NCI-H187 (cell line): ENCODE measurements at regions not wholly inside any gene's neighbourhood (a gene's known extent, or its start where the extent isn't known, plus 50 kb on each side); places are given as distances from the start of the nearest gene placed in this dataset.
A peak's percentile ranks its signal among the peaks of the same experiment; 100 is the strongest.

ENCODE experiments used
- DNase-seq, 2 experiments: peaks; one replicate each; lab custom pipeline; 2025; lab: John Stamatoyannopoulos, UW

DNA sequence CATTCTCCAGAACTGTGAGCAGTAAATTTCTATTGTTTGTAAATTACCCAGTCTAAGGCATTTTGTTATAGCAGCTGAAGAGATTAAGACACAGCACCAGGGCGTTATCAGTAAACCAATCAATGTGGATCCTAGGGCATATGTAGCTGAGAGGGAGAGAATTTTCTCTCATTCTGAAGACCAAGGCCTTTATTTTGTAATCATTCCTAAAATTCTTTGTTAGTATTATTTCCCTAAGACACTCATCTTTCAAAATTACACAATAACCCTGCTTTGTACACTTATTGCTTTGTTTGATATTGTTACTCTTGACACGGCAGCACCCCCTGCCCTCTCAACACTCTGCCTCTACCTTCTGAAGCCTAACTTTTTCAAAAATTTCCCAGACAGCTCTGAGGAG is 419.1 kb downstream of the SLC4A3 start:
- DNase-seq, result no peak

DNA sequence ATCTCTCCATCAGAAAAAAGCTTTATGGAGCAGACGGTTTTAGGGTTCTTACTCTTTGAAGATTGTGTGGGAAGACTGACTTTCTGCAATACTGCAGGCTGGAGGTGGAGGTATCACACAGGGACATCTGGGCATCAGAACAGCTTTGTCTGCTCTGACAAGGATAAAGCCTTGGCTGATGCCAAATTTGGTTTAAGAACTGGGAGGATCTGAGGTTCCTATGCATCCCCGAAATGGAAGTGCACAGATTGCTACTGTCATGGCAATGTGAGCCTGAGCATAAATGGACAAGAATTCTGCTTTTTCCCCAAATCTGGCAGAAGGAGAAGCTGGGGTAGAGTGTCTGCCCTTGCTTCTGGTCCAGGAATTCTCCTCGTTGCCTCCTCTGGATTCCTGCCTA is 424.3 kb downstream of the SLC4A3 start:
- DNase-seq, result no peak

DNA sequence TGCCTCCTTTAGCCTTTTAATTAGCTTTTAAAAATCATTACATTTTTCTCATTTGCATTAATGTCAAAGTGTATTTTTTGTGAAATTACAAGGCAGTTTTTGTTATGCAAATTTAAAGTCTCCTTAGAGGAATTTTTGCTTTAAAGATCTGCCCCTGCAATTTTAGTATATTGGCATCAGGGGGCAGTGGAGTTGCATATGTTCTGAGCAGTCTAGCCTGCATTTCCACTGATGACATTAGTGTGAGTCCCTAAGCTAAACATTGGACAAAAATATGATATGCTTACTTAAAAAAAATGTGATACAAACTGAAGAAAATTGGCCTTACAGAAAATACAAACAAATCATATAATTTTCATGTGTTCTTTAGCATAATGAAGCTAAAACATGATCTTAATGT is 426.5 kb downstream of the SLC4A3 start:
- DNase-seq, result no peak

DNA sequence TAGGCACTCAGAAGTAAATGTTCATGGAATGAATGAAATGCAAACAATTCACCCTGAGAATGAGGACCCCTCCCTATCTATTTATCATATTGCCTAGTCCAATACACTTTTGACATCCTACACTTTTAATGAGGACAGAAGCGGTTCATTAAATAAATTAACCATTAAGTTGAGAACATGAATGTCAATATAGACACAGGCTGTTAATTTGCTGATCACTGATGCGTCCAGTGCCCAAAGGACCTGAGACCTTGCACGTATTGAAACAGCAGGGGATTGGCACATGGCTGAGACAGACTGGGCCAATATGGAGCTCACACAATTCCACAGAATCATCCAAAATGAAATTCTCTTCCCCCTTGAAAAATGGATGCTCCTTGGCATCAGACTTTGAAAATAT is 430.0 kb downstream of the SLC4A3 start:
- DNase-seq, result no peak

DNA sequence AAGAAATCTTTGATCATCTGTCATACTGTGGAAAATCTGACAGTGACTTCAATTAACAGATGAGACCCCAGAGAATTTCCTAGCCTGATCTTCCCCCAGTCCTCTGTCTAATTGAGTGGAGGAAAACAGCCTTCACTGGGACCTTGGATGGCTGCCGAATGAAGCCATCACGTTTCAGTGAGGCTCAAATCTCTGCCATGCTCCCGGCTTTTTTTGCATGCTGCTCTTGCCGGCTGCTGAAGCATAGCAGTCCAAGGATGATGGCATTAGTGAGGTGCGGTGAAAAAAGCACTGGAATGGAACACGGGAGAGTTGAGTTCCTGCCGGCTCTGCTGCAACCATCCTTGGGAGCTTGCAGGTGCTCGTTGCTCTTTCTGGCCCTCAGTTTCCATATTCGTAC is 430.5 kb downstream of the SLC4A3 start:
- no peak for DNase-seq

DNA sequence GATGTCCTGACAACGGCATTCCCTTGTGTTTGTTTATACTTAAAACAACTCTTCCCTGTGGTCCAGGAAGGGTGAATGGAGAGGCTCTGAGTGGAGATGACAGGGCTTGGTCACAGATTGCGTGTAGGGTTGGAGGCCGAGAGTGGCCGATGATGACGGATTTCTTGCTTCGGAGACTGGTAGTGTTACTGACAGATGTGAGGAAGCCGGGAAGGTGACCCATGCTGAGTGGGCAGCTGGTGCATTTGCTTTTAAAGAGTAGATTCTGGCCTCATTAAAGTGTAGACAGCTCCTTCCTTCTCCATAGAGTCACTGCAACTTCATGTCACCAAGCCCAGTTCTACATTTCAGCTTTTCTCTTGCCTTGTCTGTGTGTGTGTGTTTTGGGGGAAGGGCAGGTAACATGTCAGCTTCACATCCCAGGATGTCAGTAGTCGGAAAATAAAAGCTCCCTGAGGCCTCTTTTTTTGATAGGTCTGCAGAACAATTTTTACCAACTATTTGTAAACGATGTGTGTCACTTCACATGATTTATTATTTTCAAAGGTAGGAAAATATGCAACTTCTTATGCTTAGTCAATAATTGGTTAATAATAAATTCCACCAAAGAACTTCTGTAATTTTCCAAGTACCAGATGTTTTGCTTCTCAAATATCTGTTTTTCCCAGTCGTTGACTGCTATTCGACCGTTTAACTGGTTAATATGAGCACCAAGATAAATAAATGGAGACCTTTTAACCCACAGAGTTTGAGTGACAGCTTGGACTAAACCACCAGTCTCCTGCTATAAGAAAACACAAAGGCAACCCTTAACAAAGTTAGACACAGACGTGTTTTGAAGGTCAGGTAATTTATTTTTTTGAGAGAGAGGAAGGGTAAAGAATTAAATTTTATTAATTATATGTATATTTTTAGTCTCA is 436.9 kb downstream of the SLC4A3 start:
- no peak for DNase-seq

DNA sequence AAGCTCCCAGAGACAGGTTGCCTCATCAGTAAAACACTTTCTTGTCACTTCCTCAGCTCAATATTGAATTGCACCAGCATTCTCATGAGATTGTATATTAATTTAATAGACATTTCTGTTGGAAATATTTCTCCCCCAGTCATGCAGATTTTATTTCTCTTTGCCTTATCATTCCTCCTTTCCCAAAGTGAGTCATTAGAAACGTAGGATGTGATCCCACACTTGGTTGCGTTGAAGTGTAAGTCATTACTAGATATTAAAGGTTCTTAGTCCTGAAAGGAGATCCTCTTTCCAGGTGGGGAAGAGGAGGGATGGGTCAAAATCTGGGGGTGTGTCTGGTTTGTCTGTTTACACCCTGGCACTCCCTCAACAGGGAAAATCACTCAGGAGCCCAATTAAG is 438.2 kb downstream of the SLC4A3 start:
- DNase-seq, result no peak

DNA sequence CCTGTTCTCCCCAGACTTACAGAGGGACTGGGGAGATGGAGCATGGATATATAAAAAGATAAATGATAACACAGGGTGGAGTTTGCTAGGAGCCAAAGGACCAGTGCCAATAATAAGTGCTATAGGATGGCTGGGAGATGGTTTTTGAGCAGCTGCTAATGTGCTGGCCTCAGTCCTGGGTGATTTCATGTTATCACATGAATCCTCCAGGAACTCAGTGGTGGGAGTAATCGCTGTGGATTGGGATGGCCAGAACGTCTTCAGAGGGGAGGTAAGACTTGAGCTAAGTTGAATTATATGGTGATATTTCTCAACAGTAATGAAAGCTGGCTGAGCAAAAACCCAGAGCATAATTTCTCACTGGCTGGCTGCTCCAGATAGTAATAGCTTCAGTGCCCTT is 441.4 kb downstream of the SLC4A3 start:
- DNase-seq, result no peak

DNA sequence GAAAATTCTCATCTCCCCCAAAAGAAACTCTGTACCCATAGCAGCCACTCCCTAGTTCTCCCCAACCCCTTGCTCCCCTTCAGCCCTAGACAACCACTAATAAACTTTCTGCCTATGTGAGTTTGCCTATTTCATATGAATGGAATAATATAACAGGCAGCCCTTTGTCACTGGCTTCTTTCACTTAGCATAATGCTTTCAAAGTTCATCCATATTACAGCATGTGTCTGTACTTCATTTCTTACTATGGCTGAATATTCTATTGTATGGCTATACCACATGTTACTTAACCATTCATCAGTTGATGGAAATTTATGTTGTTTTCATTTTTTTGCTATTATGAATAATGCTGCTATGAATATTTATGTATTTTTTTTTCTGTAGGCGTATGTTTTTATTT is 442.9 kb downstream of the SLC4A3 start:
- DNase-seq, result no peak

DNA sequence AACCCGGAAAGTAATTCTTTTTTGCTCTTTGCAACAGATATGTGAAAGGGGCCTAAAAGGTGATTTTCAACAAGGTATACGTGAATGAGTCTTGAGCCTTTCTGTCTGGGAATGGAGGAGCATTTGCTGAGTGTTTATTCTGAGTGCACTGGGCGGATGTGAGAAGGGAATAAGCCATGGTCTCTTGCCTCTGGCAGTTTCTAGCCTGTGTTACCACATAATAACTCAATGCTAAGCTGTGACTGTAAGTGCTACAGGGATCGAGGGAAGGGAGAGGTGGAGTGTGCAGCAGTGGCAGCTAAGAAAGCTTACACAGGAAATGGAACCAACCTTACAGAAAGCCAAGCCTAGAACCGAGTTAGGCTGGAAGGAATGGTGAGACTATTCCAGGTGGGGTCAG is 444.3 kb downstream of the SLC4A3 start:
- no peak for DNase-seq

DNA sequence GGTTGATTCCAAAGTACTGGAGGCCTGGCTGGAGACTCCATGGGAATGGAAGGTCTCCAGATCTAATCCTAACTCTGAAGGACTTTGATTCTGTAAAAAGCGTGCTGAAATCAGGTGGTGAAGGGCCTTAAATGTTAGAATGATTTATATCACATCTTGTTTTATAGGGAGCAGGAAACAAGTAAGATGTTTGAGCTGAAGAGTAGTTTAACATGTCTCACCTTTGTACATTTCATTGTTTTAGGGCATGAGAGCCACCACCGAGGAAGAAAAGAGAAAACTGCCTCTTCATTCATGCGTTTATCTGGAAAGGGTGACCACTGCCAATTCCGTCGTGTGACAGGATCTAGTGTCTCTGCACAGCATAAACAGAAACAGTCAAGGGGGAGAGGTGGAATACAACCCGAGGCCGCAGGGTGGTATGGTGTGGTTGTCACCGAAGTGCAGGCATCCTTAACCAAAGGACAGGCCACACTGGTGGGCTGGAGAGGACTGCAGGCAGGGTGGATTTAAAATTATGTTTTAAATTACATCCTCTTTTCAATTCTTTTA is 445.3 kb downstream of the SLC4A3 start:
- DNase-seq, result no peak

DNA sequence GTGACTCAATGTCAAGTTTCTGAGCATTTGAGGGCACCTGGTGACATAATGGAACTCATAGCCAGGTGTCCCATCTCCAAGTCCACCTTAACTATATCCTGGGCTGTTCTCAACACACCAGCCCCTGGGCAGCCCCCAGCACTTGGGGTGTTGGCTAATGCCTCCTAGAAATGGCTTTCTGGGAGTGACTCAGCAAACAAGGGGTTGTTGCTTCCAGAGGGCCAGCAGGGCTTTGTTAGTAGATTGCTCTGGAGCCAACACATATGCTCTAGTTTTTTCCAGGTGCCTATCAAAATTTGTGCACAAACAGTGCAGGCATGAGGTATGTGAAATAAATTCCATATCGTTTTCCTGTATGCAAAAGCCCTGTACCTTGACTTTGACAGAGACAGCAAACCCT is 448.4 kb downstream of the SLC4A3 start:
- no peak for DNase-seq

DNA sequence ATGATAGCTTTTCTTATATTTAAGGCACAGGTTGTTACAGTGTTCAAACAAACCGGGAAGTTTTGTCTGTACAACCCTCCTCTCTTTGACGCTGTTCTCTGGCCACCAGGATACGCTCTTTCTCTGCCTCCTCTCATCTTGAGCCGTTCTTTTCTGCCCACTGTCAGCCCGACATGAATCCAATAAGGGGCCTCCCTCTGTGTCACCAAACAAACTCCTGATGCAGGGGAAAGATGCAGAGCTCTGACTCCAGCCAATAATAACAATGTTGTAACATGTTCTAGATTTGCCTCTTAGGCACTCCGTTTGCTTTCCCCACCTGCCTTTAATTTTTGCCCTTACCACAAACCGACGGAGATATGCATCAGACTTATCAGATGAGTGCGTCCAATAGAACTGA is 449.3 kb downstream of the SLC4A3 start:
- no peak for DNase-seq

DNA sequence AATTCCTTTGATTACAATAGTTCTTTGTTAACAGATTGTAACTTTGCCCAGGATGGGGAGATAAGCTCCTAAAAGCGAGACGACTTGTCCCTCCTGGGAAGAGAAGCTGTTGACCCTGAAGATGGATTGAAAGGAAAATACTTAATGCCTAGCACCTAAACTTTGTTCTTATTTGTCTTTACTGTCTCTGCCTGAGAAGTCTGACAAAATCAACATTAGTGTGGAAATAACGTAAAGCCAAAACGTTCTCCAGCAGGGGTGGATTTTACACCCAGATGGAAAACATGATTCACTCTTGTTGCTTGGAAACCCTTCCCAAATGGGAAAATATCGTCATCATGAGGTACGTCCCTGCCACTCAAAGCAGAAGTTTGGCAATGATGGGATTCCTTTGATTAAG is 450.1 kb downstream of the SLC4A3 start:
- no peak for DNase-seq

DNA sequence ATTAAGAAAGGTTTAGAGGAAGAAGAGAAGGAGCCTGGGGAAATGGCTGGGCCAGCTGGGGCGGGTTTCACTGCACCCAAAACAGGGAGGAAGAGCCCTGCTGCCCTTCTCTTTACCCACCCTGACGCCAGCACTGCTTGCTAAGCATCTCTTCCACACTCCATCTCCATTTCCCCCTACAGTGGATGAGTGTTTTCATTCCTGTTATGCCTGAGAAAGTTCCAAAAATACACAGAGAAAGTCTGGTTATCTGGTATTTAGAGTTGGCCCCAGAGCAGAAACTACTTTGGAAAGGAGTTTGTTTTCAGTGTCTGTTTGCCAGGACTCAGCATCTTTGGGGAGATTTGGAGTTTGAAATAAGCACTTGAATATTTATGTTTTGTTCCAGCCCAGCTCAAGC is 451.0 kb downstream of the SLC4A3 start:
- DNase-seq, result no peak

DNA sequence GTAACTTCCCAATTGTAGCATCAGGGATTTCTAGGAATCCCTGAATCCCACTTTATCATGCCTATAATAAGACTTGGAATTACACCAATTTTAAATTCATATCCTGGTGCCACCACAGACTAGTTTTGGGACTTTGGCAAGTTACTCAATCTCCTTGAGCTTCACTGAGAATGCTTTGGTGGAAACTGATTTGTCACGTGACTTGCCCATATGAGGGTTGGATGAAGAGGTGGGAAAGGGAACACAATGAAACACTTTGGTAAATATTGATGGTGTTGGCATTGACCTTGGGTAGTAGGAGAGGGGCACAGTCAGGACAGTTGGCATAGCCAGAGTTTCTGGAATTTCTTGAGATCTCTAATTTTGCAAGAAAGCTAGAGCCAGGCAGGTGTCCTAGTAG is 452.2 kb downstream of the SLC4A3 start:
- DNase-seq, result no peak

DNA sequence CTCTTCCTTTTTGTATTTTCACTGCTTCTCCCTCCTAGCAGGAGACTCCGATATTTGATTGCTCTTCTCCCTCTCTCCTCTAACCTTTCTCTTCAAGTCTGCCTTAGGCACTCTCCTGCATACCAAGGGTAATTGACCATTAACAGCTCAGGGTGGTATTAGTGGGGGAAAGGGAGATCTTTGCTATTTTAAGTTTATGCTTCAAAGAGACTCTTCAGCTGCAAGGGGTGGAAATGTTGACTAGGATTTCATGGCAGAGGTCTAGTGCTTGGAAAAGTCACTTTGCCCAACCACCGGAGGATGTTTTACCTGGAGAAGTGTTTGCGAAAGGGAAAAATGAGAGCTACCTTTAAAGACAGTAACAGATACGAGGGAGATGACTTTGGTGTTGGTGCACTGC is 453.7 kb downstream of the SLC4A3 start:
- no peak for DNase-seq

DNA sequence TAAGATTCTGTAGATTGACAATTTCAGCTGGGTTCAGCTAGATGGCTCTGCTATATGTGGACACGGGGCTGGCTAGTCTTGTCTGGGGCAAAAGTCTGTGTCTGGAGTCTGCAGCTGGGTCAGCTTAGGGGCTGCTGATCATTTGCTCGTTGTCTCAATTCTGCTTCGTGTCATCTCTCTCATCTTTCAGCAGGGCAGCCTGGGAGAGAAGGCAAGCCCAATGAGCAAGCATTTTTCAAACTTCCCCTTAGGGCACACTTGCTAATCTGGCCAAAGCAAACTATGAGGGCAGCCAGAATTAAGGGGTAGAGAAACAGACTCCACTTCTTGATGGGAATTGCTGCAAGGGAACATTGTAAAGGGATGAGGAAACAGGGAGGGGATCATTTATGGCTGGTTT is 462.6 kb downstream of the SLC4A3 start:
- DNase-seq, result no peak

DNA sequence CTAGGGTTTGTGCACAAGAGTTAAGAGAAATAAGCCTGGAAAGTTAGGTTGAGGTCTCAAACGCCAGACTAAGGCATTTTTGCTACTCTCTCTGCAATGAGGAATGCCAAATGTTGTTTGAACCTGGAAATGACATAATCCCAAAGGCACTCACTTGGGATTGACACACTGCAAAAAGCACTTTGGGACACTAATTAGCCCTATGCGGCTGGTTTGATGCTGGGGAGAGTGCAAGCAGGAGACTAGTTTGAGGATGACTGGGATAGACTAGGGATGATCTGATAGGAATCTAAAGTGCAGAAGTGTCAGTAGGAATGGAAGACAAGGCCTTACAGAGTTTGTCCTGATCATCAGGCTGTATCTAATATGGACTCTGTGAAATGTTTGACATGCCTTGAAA is 469.0 kb downstream of the SLC4A3 start:
- DNase-seq, result no peak

DNA sequence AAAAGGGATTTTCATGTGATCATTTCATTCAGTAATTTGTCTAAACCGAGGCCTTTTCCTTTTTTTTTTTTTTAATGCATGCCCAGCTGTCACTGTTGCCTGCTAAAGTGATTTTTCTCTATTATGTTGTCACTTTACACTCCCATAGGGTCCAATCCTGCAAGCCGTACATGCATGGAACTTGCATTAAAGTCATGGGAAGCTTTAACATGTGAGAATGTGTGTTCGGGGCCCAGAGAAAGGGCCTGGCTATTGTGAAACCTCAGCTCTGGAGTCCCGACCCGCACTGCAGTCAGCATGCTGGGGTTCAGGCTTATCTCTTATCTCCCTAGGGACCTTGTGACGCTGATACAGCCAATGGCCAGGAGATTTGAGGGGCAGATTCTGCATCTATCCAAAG is 474.6 kb downstream of the SLC4A3 start:
- DNase-seq, result no peak

DNA sequence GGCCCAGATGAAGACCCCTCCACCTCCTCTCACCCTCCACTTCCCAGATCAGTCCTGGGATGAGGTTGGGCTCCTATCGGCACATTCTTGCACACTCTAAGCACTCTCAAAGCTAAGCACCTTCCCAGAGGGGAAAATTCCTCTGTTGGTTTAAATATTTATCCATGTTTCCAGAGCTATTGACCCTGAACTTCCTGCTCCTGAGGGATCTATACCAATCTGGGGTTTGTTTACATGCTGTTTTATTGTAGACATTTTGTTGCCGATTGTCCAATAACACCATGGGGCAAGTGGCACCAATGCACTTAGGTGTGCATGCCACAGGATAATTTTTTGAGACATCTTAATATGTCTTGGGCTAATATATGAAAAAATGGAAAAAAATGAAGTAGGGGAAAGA is 476.2 kb downstream of the SLC4A3 start:
- no peak for DNase-seq

DNA sequence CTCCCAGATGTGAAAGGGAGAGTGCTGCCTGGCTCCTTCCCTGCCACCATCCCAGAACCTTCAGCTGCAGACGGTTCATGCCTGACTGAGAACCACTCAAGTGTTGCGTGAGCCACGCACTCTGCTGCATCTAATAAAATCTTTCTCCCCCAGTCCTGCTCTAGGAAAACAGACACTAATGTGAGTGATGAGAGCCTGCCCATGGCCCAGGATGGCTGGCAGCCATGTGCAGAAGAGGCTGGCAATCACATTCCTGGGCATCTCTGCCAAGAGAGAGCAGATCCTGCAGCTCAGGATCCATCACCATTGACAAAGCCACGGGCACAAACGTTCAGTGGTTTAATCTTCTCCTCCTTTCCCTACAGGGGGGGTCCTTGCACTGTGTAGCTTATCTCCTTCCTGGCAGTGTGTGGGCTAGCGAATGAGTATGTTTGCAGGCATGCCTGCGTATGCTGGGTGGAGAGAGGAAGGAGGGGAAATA is 477.5 kb downstream of the SLC4A3 start:
- DNase-seq, result peak in 1 of 2 experiments; percentile 14

DNA sequence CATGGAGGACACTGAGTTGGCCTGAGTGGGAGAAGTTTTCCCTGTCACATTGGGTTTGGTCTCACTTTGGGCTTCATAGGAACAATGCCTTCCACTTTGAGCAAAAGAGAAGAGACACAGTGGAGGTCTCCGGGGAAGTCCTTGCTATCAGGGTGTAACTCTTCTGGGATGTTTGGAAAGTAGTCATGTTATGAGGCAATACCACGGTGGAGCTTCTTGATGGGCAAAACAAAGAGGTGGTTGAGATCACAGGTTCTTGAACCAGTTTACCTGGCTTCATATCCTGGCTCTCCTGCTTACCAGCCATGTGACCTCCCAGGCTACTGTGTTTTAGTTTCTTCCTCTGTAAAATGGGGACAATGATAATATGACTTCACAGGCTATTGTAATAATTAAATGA is 478.6 kb downstream of the SLC4A3 start:
- no peak for DNase-seq

DNA sequence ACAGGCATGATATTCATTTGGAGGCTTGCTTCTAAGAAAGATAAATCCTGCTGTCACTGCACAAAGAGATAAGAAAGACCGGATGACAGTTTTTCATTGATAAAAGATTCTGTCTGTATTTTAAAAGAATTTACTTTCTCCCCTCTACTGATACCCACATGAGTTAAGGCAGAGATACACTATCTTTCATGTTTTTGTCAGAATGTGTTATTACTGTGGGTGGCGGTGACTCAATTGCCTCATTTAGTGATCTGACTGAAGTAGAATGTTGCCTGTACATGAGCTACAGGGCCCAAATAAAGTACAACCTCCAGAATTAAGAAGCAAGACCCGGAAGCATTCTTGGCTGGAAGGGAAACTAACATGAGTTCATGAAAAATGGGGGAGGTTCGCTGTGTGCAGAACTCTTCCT is 480.0 kb downstream of the SLC4A3 start:
- no peak for DNase-seq
